ENCODE measurements at regions not wholly inside any gene's neighbourhood (a gene's known extent, or its start where the extent isn't known, plus 50 kb on each side); places are given as distances from the start of the nearest gene placed in this dataset.

DNA sequence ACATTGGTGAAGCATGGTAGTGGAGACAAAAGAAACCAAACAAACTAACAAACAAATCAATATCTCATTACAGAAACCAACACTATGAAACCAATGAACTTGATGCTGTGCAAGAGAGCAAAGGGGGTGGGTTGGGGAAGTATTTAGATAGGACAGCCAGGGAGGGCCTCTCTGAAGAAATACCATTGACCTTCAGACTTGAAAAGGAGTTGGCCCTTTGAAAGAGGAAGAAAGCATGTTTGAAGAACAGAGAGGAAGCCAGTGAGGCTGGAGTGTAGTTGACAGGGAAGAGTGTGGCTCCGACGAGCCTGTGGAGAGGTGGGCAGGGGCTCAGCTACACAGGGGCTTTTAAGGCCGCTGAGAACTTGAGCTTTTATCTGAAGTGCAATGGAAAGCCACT is 151.0 kb upstream of the GATA6 start (continued):
- TF ChIP-seq, protein P1, sequence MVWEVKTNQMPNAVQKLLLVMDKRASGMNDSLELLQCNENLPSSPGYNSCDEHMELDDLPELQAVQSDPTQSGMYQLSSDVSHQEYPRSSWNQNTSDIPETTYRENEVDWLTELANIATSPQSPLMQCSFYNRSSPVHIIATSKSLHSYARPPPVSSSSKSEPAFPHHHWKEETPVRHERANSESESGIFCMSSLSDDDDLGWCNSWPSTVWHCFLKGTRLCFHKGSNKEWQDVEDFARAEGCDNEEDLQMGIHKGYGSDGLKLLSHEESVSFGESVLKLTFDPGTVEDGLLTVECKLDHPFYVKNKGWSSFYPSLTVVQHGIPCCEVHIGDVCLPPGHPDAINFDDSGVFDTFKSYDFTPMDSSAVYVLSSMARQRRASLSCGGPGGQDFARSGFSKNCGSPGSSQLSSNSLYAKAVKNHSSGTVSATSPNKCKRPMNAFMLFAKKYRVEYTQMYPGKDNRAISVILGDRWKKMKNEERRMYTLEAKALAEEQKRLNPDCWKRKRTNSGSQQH (CRISPR knock-in tag; IDR thresholded peaks at IDR 0.05; ENCODE audit: low read depth) = no peak
- no peak for TF ChIP-seq ZNF567 (CRISPR knock-in tag; IDR thresholded peaks at IDR 0.05; ENCODE audit: borderline replicate concordance)
- TF ChIP-seq RNF2 (conservative IDR thresholded peaks at IDR 0.05; ENCODE audit: low read depth) = no peak
- peak; percentile 75 for TF ChIP-seq TCF7 (IDR thresholded peaks at IDR 0.05; ENCODE audit: low read depth)
- TF ChIP-seq, protein P2, sequence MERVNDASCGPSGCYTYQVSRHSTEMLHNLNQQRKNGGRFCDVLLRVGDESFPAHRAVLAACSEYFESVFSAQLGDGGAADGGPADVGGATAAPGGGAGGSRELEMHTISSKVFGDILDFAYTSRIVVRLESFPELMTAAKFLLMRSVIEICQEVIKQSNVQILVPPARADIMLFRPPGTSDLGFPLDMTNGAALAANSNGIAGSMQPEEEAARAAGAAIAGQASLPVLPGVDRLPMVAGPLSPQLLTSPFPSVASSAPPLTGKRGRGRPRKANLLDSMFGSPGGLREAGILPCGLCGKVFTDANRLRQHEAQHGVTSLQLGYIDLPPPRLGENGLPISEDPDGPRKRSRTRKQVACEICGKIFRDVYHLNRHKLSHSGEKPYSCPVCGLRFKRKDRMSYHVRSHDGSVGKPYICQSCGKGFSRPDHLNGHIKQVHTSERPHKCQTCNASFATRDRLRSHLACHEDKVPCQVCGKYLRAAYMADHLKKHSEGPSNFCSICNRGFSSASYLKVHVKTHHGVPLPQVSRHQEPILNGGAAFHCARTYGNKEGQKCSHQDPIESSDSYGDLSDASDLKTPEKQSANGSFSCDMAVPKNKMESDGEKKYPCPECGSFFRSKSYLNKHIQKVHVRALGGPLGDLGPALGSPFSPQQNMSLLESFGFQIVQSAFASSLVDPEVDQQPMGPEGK (CRISPR knock-in tag; IDR thresholded peaks at IDR 0.05) = peak; percentile 64
- TF ChIP-seq ZFP37 (CRISPR knock-in tag; IDR thresholded peaks at IDR 0.05; ENCODE audit: borderline replicate concordance) = no peak
- TF ChIP-seq ZBTB4 (CRISPR knock-in tag; IDR thresholded peaks at IDR 0.05; ENCODE audit: borderline replicate concordance) = no peak
- no peak for TF ChIP-seq ZBTB25 (CRISPR knock-in tag; IDR thresholded peaks at IDR 0.05)
- TF ChIP-seq ZNF264 (CRISPR knock-in tag; IDR thresholded peaks at IDR 0.05) = no peak
- TF ChIP-seq ATAD3A (CRISPR knock-in tag; IDR thresholded peaks at IDR 0.05) = no peak
- no peak for TF ChIP-seq ZNF75D (CRISPR knock-in tag; IDR thresholded peaks at IDR 0.05; ENCODE audit: borderline replicate concordance)
- peak; percentile 50; the same call in 1 of the 2 replicates for TF ChIP-seq SIX4 (CRISPR knock-in tag; IDR thresholded peaks at IDR 0.05)
- TF ChIP-seq, protein P3, sequence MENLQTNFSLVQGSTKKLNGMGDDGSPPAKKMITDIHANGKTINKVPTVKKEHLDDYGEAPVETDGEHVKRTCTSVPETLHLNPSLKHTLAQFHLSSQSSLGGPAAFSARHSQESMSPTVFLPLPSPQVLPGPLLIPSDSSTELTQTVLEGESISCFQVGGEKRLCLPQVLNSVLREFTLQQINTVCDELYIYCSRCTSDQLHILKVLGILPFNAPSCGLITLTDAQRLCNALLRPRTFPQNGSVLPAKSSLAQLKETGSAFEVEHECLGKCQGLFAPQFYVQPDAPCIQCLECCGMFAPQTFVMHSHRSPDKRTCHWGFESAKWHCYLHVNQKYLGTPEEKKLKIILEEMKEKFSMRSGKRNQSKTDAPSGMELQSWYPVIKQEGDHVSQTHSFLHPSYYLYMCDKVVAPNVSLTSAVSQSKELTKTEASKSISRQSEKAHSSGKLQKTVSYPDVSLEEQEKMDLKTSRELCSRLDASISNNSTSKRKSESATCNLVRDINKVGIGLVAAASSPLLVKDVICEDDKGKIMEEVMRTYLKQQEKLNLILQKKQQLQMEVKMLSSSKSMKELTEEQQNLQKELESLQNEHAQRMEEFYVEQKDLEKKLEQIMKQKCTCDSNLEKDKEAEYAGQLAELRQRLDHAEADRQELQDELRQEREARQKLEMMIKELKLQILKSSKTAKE (CRISPR knock-in tag; IDR thresholded peaks at IDR 0.05; ENCODE audit: borderline replicate concordance) = peak; percentile 49; the same call in 1 of the 2 replicates
- no peak for TF ChIP-seq PRMT3 (CRISPR knock-in tag; IDR thresholded peaks at IDR 0.05; ENCODE audit: borderline replicate concordance, low read depth)
- no peak for TF ChIP-seq E2F2 (CRISPR knock-in tag; IDR thresholded peaks at IDR 0.05; ENCODE audit: borderline replicate concordance)
- TF ChIP-seq, protein P4, sequence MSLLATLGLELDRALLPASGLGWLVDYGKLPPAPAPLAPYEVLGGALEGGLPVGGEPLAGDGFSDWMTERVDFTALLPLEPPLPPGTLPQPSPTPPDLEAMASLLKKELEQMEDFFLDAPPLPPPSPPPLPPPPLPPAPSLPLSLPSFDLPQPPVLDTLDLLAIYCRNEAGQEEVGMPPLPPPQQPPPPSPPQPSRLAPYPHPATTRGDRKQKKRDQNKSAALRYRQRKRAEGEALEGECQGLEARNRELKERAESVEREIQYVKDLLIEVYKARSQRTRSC (CRISPR knock-in tag; IDR thresholded peaks at IDR 0.05; ENCODE audit: low read depth) = no peak
- no peak for TF ChIP-seq CEBPB (IDR thresholded peaks at IDR 0.05; ENCODE audit: borderline replicate concordance, low read depth, low read length)
